ENCODE measurements at regions not wholly inside any gene's neighbourhood (a gene's known extent, or its start where the extent isn't known, plus 50 kb on each side); places are given as distances from the start of the nearest gene placed in this dataset.

- TF ChIP-seq CTCF (IDR thresholded peaks at IDR 0.05; ENCODE audit: low read depth, low read length), result no peak
- no peak for TF ChIP-seq POLR2A (IDR thresholded peaks at IDR 0.05; ENCODE audit: extremely low read depth, insufficient read length)
- TF ChIP-seq, protein P1, sequence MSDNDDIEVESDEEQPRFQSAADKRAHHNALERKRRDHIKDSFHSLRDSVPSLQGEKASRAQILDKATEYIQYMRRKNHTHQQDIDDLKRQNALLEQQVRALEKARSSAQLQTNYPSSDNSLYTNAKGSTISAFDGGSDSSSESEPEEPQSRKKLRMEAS (IDR thresholded peaks at IDR 0.05; ENCODE audit: low read depth, low read length), result no peak
- no peak for TF ChIP-seq MYC (IDR thresholded peaks at IDR 0.05; ENCODE audit: low read depth, low read length)
These were observed 645.2 kb upstream of the IGFBP3 start for GRCh38 chr7:46566097-46566774.
